Osteoblast (primary cell): ENCODE measurements at regions not wholly inside any gene's neighbourhood (a gene's known extent, or its start where the extent isn't known, plus 50 kb on each side); places are given as distances from the start of the nearest gene placed in this dataset.

Experiments used
- DNase-seq: peaks from one replicate; pipeline ENCODE4 v3.0.0; 2011; ENCODE audit warnings: low spot score, mixed read lengths; ENCODE audit not compliant: insufficient read length; ENCODE audit errors: missing footprints
- H2AFZ ChIP-seq: 2 replicates; pipeline ENCODE4 v1.6.0; 2011; ENCODE audit warnings: mild to moderate bottlenecking, low read length
- H3K27ac ChIP-seq: 2 replicates; pipeline ENCODE4 v1.5.1; 2011; ENCODE audit warnings: mild to moderate bottlenecking, low read depth, low read length, moderate library complexity
- H3K27me3 ChIP-seq: 2 replicates; pipeline ENCODE4 v1.6.0; 2012; ENCODE audit warnings: mild to moderate bottlenecking, control low read depth, inconsistent platforms, low read length, moderate library complexity; ENCODE audit not compliant: insufficient read depth
- H3K36me3 ChIP-seq: 2 replicates; pipeline ENCODE4 v1.5.1; 2011; ENCODE audit warnings: mild to moderate bottlenecking, low read length, control low read depth, moderate library complexity; ENCODE audit not compliant: insufficient read depth
- H3K4me1 ChIP-seq: 2 replicates; pipeline ENCODE4 v1.5.1; 2011; ENCODE audit warnings: mild to moderate bottlenecking, low read length, control low read depth, moderate library complexity; ENCODE audit not compliant: insufficient read depth
- H3K4me2 ChIP-seq: 2 replicates; pipeline ENCODE4 v1.6.0; 2011; ENCODE audit warnings: mild to moderate bottlenecking, low read length; ENCODE audit not compliant: insufficient read depth
- H3K4me3 ChIP-seq: fragments of 200-600 bp; sonication (generic); 3 replicates; pipeline ENCODE4 v1.5.1; 2012; ENCODE audit warnings: mild to moderate bottlenecking, low read length, inconsistent platforms; ENCODE audit not compliant: insufficient read depth
- H3K79me2 ChIP-seq: 2 replicates; pipeline ENCODE4 v1.6.0; 2012; ENCODE audit warnings: mild to moderate bottlenecking, low read length, control low read depth, inconsistent platforms; ENCODE audit not compliant: insufficient read depth
- H3K9me3 ChIP-seq: 2 replicates; pipeline ENCODE4 v1.5.1; 2011; ENCODE audit warnings: low read depth, low read length, control low read depth
- H4K20me1 ChIP-seq: 2 replicates; pipeline ENCODE4 v1.6.0; 2012; ENCODE audit warnings: mild to moderate bottlenecking, low read length, control low read depth; ENCODE audit not compliant: insufficient read depth
- TF ChIP-seq, protein P1 (sequence below): IDR thresholded peaks from 2 replicates; pipeline ENCODE4 v1.5.1; 2011; ENCODE audit warnings: mild to moderate bottlenecking, low read depth, low read length, moderate library complexity; ENCODE audit errors: extremely low read depth

DNA sequence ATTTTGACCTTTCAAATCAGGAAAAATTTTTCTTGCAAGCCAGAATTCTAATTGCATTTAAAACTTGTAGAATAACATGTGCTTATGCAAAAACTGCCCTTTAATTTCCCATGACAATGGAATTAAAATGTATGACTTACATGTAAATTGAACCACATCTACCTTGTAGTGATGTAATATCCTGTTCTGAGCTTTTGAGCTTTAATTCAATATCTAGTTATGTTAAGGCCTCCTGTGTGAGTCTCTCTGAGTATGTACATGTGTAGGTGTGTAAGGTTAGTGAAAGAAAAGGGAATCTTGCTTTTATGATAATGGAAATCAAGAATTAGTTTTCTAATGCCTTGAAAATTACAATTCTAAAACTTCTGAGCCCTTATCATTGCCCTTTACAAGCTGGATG, 344.8 kb upstream of the AKR1E2 start:
- no peaks in the 10 kb centered on the region for H3K36me3 ChIP-seq
- no peak overlapping the region for H3K27ac ChIP-seq
- H3K4me2 ChIP-seq = no peak overlapping the region
- H3K9me3 ChIP-seq = no peaks in the 10 kb centered on the region
- H4K20me1 ChIP-seq = no peaks in the 10 kb centered on the region
- H2AFZ ChIP-seq = no peak overlapping the region
- DNase-seq = no peak
- TF ChIP-seq, protein P1, sequence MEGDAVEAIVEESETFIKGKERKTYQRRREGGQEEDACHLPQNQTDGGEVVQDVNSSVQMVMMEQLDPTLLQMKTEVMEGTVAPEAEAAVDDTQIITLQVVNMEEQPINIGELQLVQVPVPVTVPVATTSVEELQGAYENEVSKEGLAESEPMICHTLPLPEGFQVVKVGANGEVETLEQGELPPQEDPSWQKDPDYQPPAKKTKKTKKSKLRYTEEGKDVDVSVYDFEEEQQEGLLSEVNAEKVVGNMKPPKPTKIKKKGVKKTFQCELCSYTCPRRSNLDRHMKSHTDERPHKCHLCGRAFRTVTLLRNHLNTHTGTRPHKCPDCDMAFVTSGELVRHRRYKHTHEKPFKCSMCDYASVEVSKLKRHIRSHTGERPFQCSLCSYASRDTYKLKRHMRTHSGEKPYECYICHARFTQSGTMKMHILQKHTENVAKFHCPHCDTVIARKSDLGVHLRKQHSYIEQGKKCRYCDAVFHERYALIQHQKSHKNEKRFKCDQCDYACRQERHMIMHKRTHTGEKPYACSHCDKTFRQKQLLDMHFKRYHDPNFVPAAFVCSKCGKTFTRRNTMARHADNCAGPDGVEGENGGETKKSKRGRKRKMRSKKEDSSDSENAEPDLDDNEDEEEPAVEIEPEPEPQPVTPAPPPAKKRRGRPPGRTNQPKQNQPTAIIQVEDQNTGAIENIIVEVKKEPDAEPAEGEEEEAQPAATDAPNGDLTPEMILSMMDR = no peak
- H3K79me2 ChIP-seq = no peaks in the 10 kb centered on the region
- H3K27me3 ChIP-seq = no peaks in the 10 kb centered on the region
- no peaks in the 10 kb centered on the region for H3K4me1 ChIP-seq
- H3K4me3 ChIP-seq = no peak overlapping the region

DNA sequence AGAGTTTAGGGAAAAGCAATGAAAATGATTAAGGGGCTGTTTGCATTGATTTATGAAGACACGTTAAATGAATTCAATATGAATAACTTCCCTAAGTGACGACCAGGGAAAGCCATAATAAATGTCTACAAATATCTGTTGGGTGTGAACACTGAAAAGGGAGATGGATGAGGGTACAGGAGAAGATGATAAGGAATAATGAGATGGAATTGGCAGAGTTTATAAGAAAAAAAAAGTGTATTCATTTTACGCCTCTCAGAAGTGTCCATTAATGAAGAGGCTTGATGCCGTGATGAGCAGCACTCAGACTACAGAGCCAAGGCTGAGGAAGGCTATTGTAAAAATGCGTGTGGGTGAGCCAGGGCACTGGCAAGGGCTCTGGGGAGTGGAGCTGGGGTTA, 346.7 kb upstream of the AKR1E2 start:
- H3K27ac ChIP-seq = no peak overlapping the region
- no peaks in the 10 kb centered on the region for H3K27me3 ChIP-seq
- H3K36me3 ChIP-seq = no peaks in the 10 kb centered on the region
- no peaks in the 10 kb centered on the region for H3K4me1 ChIP-seq
- H3K4me3 ChIP-seq = no peak overlapping the region
- H3K79me2 ChIP-seq = no peaks in the 10 kb centered on the region
- H4K20me1 ChIP-seq = no peaks in the 10 kb centered on the region
- no peak overlapping the region for H3K4me2 ChIP-seq
- no peak overlapping the region for H2AFZ ChIP-seq
- TF ChIP-seq, protein P1 = no peak
- no peaks in the 10 kb centered on the region for H3K9me3 ChIP-seq
- DNase-seq = no peak

DNA sequence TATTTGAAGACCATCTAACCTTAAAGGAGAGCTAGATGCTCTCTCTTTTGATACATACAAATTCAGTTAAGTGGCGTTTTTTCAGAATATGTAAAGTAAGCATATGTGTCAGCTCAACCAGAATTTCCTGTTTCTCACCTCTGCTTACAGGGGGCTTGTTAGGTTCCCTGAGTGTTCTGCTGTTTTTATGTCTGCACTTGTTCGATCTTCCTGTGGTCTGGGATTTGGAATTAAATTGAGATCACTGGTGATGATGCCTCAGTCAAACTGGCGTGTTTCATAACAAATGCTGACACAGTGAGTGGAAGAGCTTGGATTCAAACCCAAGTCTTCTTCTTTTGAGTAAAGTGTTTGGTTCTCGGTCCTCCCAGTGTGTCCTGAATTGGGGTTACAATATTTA, 348.3 kb upstream of the AKR1E2 start:
- no peak overlapping the region for H3K4me2 ChIP-seq
- H3K79me2 ChIP-seq = no peaks in the 10 kb centered on the region
- TF ChIP-seq, protein P1 = no peak
- H4K20me1 ChIP-seq = no peaks in the 10 kb centered on the region
- no peak for DNase-seq
- H3K27ac ChIP-seq = no peak overlapping the region
- H3K36me3 ChIP-seq = no peaks in the 10 kb centered on the region
- no peak overlapping the region for H2AFZ ChIP-seq
- H3K4me3 ChIP-seq = no peak overlapping the region
- H3K4me1 ChIP-seq = no peaks in the 10 kb centered on the region
- H3K9me3 ChIP-seq = no peaks in the 10 kb centered on the region
- H3K27me3 ChIP-seq = no peaks in the 10 kb centered on the region

DNA sequence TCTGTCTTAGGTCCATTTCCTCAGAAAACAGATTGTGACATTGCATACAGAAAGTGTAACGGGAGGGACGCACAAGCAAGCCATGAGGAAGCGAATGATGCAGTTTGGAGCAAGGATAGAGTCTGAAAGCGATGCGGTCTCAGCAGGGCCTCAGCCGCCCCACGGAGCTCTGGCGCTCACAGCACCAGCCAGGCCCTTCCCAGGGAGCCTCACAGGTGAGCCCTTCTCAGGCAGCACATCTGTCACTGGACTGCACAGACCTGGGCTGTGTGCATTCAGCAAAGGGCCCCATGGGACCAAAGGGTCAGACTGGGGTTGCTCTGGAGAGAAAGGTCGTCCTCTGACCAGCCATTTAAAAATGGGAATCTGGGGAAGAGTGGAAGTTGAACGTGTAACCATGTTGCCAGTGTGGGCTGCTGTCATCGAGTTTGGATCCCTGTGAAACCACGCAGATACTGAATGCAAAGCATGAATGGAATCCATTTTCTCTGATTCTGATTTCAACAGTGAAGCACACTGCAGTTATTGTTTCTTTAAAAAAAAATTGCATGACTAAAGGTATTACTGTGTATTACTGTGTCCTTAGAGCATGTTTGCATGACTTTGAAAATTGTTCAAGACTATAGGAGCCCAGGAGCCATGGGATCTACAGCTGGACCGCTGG, 350.0 kb upstream of the AKR1E2 start:
- no peak overlapping the region for H3K4me2 ChIP-seq
- no peaks in the 10 kb centered on the region for H3K79me2 ChIP-seq
- H3K4me1 ChIP-seq = peaks cover 4% of the 10 kb centered on the region
- H3K27me3 ChIP-seq = no peaks in the 10 kb centered on the region
- no peaks in the 10 kb centered on the region for H3K36me3 ChIP-seq
- H2AFZ ChIP-seq = peak overlapping the region; percentile 14
- no peaks in the 10 kb centered on the region for H3K9me3 ChIP-seq
- no peak overlapping the region for H3K27ac ChIP-seq
- no peak overlapping the region for H3K4me3 ChIP-seq
- TF ChIP-seq, protein P1 = no peak
- DNase-seq = peak; percentile 23
- H4K20me1 ChIP-seq = no peaks in the 10 kb centered on the region
